ENCODE measurements at regions not wholly inside any gene's neighbourhood (a gene's known extent, or its start where the extent isn't known, plus 50 kb on each side); places are given as distances from the start of the nearest gene placed in this dataset.

GRCh38 chr10:21249435-21249834 lies 276.0 kb downstream of the SKIDA1 start:
- DNase-seq: no peak

DNA sequence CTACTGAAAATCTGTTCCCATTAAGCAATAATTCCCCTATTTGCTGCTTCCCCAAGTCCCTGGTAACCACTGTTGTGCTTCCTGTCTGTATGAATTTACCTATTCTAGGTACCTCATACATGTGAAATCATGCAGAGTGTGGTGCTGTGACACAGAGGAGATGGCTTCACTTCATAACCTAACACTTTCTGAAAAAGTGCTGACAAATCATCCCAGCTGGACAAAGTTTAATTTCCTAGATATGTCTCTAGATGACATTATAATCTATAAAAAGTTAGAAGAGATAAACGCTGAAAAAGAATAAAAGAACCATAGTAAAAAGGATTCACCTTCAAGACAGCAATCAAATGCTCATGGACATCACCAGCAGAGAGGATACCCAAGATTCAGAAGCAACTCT lies 277.9 kb downstream of the SKIDA1 start:
- DNase-seq: no peak

GRCh38 chr10:21246178-21246577 lies 279.3 kb downstream of the SKIDA1 start:
- no peak for DNase-seq

GRCh38 chr10:21243748-21244257 lies 281.7 kb downstream of the SKIDA1 start:
- DNase-seq: no peak

- no peak for DNase-seq
These were observed 282.6 kb downstream of the SKIDA1 start for GRCh38 chr10:21242915-21243314.

DNA sequence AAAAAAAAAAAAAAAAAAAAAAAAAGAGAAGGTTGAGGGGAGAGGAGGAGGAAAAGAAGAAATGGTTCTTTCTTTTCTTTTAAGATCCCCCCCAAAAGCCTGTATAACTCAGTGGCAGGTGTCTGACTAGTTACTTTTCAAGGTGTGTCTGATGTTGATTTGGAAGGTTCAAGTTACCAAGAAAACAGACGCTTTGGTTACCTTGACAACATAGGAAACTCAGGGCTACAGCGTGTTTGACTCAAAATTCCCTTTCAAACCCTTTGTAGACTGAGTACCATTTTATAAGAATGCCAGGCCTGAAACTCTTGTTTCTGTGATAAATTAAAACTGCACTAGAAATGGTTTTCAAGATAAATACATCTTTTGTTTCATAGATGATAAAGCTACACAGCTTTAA lies 286.8 kb downstream of the SKIDA1 start:
- no peak for DNase-seq

GRCh38 chr10:21238044-21238443 lies 287.4 kb downstream of the SKIDA1 start:
- no peak for DNase-seq

- no peak for DNase-seq
These were observed 290.7 kb downstream of the SKIDA1 start for GRCh38 chr10:21234761-21235160.

DNA sequence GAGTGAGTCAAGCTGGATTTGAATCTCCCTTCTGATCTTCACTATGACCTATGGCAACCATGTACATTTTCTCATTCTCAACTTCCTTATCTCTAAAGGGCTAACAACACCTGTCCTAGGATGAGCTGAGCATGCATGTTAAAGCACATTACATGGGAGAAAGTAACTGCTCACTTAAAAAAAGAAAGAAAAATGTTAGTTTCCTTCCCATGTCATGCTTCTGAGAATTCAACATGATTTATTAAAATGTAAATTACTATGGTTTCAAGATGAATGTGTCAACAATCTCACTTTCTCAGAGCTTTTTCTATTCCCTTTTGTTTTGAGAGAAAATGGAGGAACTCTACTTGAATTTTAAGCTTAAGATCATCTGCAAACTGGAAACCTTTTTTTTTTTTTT lies 295.3 kb downstream of the SKIDA1 start:
- DNase-seq: no peak

- DNase-seq: no peak
These were observed 307.6 kb downstream of the SKIDA1 start for GRCh38 chr10:21217748-21218367.

DNA sequence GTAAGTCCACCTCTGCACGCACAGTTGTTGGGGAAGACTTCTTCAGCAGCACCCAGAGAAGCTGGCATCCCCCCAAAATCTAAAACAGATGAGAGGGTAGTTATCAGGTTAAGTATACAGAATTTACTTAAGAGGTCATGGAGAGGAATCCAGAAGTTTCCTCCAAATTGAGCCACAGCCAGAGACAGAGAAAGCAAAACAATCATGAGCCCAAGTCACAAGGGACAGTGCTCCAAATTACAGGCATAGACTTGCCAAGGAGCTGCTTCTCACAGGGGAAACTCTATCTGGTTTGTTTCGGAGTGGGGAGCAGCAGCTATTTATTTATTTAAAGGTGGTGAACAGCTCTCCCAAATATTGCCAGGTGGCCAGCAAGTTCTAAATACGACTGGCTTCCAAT lies 308.4 kb downstream of the SKIDA1 start:
- DNase-seq: no peak

DNA sequence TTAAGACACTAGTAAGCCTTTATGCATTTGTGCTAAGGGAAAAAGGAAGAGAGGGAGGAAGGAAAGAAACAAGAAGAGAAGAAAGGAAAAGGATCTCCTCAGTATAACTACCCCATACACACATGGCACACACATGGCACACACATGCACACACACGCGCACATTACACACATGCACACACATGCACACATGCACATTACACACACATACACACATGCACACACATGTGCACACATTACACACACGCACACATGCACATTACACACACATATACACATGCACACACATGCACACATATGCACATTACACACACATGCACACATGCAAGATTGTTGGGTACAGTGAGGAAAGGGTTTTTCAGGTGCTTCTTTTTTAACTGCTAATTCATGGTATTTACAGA lies 311.2 kb downstream of the SKIDA1 start:
- DNase-seq: no peak

DNA sequence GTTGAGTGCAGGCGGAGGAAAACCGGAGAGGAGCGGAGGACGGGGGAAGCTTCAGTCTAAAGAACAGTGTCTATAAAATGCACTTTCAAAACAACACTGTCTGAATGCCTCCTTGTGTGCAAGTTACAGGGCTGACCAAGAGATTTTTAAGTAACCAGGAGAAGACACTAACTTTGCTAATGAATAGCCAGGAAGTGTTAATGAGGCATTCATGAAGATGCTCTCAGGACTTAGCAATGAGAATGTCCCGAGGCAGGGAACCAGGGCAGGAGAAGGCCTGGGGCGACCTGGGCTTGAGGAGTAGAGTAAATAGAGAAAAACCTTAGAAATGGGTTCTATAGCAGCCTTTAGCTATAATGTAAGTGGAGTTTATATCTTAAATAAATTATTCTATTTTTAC lies 312.1 kb downstream of the SKIDA1 start:
- DNase-seq: no peak

DNA sequence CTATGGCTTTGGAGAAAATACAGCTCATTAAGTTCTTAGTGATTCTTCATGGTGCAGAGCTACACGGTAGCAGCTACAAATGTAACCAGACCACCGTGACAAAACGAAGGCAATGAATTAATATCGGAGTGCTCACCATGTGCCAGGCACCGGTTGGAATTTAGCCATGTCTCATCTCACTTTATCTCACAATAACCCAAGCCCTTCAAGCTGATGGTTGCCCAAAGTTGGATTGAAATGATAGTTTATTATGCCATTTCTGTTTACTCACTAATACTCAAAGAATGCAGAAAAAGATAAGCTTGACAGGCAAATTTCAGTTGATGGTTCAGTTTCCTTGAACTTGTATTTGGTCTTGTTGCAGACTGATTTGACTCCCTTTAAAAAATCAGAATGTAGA lies 312.6 kb downstream of the SKIDA1 start:
- DNase-seq: no peak

DNA sequence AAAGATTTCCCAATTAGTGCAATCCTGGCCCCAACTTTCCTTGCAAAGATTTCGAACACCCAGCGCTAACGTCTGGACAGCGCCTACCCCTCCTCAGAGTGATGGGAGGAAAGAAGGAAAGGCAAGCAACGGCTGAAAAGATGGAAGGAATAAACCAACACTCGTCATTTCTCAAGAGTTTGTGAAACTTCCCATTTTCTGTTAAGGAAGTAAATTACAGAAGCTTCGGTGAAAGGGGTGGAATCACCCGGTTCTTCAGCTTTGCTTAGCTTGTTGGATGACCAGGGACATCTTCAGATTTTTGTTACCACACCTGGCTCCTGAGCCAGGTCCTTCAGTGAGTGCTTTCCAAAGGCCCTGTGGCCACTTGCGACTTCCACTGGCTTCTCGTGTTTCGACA lies 313.1 kb downstream of the SKIDA1 start:
- DNase-seq: no peak

DNA sequence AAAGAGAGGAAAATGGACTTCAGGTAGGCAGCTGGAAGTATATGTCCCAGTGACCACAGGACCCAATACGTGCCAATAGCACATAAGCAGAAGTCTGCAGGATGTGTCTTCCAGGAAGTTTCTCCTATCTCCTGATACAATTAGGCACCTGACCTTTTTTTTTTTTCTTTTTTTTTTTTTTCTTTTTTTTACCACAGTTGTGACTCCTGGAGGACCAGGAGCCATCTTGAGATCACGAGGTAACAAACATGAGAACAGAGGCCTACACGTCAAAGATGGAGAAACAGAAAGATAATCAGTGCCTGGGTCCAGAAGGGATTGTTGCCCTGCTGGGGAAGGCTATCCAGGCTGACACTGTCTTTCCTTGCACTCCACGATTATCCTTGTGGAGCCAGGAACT lies 312.4 kb upstream of the NEBL start:
- no peak for DNase-seq

GRCh38 chr10:21208666-21209316 lies 311.7 kb upstream of the NEBL start:
- no peak for DNase-seq

GRCh38 chr10:21207852-21208646 lies 310.9 kb upstream of the NEBL start:
- no peak for DNase-seq

GRCh38 chr10:21205328-21205727 lies 308.2 kb upstream of the NEBL start:
- no peak for DNase-seq

GRCh38 chr10:21203473-21204107 lies 306.5 kb upstream of the NEBL start:
- DNase-seq: no peak

- no peak for DNase-seq
These were observed 305.8 kb upstream of the NEBL start for GRCh38 chr10:21202776-21203462.

- no peak for DNase-seq
These were observed 302.4 kb upstream of the NEBL start for GRCh38 chr10:21199501-21199900.

GRCh38 chr10:21197838-21198237 lies 300.7 kb upstream of the NEBL start:
- DNase-seq: no peak

Data from NCI-H524 (cell line).